H9 (cell line): ENCODE measurements at regions not wholly inside any gene's neighbourhood (a gene's known extent, or its start where the extent isn't known, plus 50 kb on each side); places are given as distances from the start of the nearest gene placed in this dataset.

Experiments used
- DNase-seq: peaks from one replicate; pipeline ENCODE4 v3.0.0-alpha.2; 2017
- H2AFZ ChIP-seq: one replicate; pipeline ENCODE4 v1.6.1; 2013; ENCODE audit warnings: mild to moderate bottlenecking, low read length, control low read depth, moderate library complexity
- H2AK5ac ChIP-seq: 2 replicates; pipeline ENCODE4 v1.6.1; 2013; ENCODE audit warnings: low read length, control low read depth, mixed read lengths; ENCODE audit not compliant: insufficient read length
- H2BK120ac ChIP-seq: one replicate; pipeline ENCODE4 v1.6.1; 2013; ENCODE audit warnings: low read depth, mild to moderate bottlenecking, low read length, control low read depth, inconsistent platforms; ENCODE audit not compliant: poor library complexity, severe bottlenecking
- H2BK12ac ChIP-seq: 2 replicates; pipeline ENCODE4 v1.6.1; 2013; ENCODE audit warnings: low read length, control low read depth, mixed read lengths, low read depth; ENCODE audit not compliant: insufficient read length
- H2BK15ac ChIP-seq: 2 replicates; pipeline ENCODE4 v1.6.1; 2013; ENCODE audit warnings: low read depth, low read length, control low read depth
- H2BK20ac ChIP-seq: one replicate; pipeline ENCODE4 v1.6.1; 2013; ENCODE audit warnings: low read depth, mild to moderate bottlenecking, low read length, control low read depth, inconsistent platforms; ENCODE audit not compliant: poor library complexity, severe bottlenecking
- H2BK5ac ChIP-seq: 2 replicates; pipeline ENCODE4 v1.6.1; 2013; ENCODE audit warnings: low read length, control low read depth, mixed read lengths; ENCODE audit not compliant: insufficient read length
- H3K14ac ChIP-seq: 2 replicates; pipeline ENCODE4 v1.6.1; 2013; ENCODE audit warnings: low read length, control low read depth; ENCODE audit not compliant: insufficient read depth
- H3K18ac ChIP-seq: 2 replicates; pipeline ENCODE4 v1.6.1; 2013; ENCODE audit warnings: low read depth, mild to moderate bottlenecking, mixed read lengths, low read length, control low read depth; ENCODE audit not compliant: insufficient read length
- H3K23ac ChIP-seq: 2 replicates; pipeline ENCODE4 v1.6.1; 2013; ENCODE audit warnings: low read length, control low read depth, mixed read lengths, low read depth; ENCODE audit not compliant: insufficient read length
- H3K23me2 ChIP-seq: 2 replicates; pipeline ENCODE4 v1.6.1; 2013; ENCODE audit warnings: low read depth, mild to moderate bottlenecking, mixed read lengths, low read length, control low read depth; ENCODE audit not compliant: insufficient read length, poor library complexity, severe bottlenecking
- H3K27ac ChIP-seq: 2 replicates; pipeline ENCODE4 v1.5.1; 2013; ENCODE audit warnings: low read length, control low read depth, mixed read lengths, low read depth; ENCODE audit not compliant: insufficient read length
- H3K27me3 ChIP-seq: 2 replicates; pipeline ENCODE4 v1.6.1; 2013; ENCODE audit warnings: low read length, control low read depth, inconsistent platforms; ENCODE audit not compliant: insufficient read depth
- H3K4ac ChIP-seq: 2 replicates; pipeline ENCODE4 v1.6.1; 2013; ENCODE audit warnings: low read depth, mild to moderate bottlenecking, control low read depth, inconsistent platforms, low read length, moderate library complexity
- H3K4me1 ChIP-seq: 2 replicates; pipeline ENCODE4 v1.6.1; 2013; ENCODE audit warnings: low read length, control low read depth, inconsistent platforms; ENCODE audit not compliant: insufficient read depth
- H3K4me2 ChIP-seq: 2 replicates; pipeline ENCODE4 v1.6.1; 2013; ENCODE audit warnings: low read length, control low read depth, mixed read lengths; ENCODE audit not compliant: insufficient read length, insufficient read depth
- H3K56ac ChIP-seq: 2 replicates; pipeline ENCODE4 v1.6.1; 2013; ENCODE audit warnings: low read depth, mild to moderate bottlenecking, mixed read lengths, low read length, control low read depth; ENCODE audit not compliant: insufficient read length
- H3K79me1 ChIP-seq: 2 replicates; pipeline ENCODE4 v1.6.1; 2013; ENCODE audit warnings: low read depth, mild to moderate bottlenecking, moderate library complexity, low read length, control low read depth, inconsistent platforms; ENCODE audit not compliant: insufficient read depth, poor library complexity, severe bottlenecking
- H3K79me2 ChIP-seq: 2 replicates; pipeline ENCODE4 v1.6.1; 2013; ENCODE audit warnings: low read length, control low read depth, inconsistent platforms; ENCODE audit not compliant: insufficient read depth
- H3K9ac ChIP-seq: 2 replicates; pipeline ENCODE4 v1.6.1; 2013; ENCODE audit warnings: low read length, control low read depth, mixed read lengths; ENCODE audit not compliant: insufficient read length; ENCODE audit errors: extremely low read depth
- H3K9me3 ChIP-seq: one replicate; pipeline ENCODE4 v1.6.1; 2013; ENCODE audit warnings: low read depth, low read length, inconsistent platforms; ENCODE audit not compliant: control insufficient read depth
- H3T11ph ChIP-seq: one replicate; pipeline ENCODE4 v1.6.1; 2013; ENCODE audit warnings: mild to moderate bottlenecking, low read length, control low read depth, inconsistent platforms
- H4K20me1 ChIP-seq: one replicate; pipeline ENCODE4 v1.6.1; 2013; ENCODE audit not compliant: control insufficient read depth, insufficient read length, insufficient read depth
- H4K5ac ChIP-seq: 2 replicates; pipeline ENCODE4 v1.6.1; 2013; ENCODE audit warnings: low read depth, mild to moderate bottlenecking, mixed read lengths, low read length, control low read depth; ENCODE audit not compliant: insufficient read length
- H4K8ac ChIP-seq: replicated peaks from 2 replicates; pipeline ENCODE4 v1.6.1; 2013; ENCODE audit warnings: low read length, control low read depth, mixed read lengths, low read depth; ENCODE audit not compliant: insufficient read length
- H4K91ac ChIP-seq: 2 replicates; pipeline ENCODE4 v1.6.1; 2013; ENCODE audit warnings: low read depth, mild to moderate bottlenecking, moderate library complexity, mixed read lengths, low read length, control low read depth; ENCODE audit not compliant: insufficient read length
- H3K27ac Mint-ChIP-seq, 3 experiments: 2 replicates in 2 of 3; 3 replicates in 1 of 3; pipeline ENCODE4 v1.8.0; 2020 to 2021; ENCODE audit warnings: mixed read lengths in 3 of 3, mild to moderate bottlenecking in 1 of 3, moderate library complexity in 1 of 3
- H3K27me3 Mint-ChIP-seq: 2 replicates; pipeline ENCODE4 v1.8.0; 2021; ENCODE audit warnings: low read depth, mild to moderate bottlenecking, moderate library complexity, mixed read lengths
- H3K36me3 Mint-ChIP-seq, 3 experiments: 2 replicates in 2 of 3; 3 replicates in 1 of 3; pipeline ENCODE4 v1.8.0; 2020 to 2021; ENCODE audit warnings: low read depth in 3 of 3, mixed read lengths in 3 of 3; ENCODE audit not compliant: insufficient read depth in 1 of 3
- H3K4me1 Mint-ChIP-seq, 2 experiments: 2 replicates each; pipeline ENCODE4 v1.8.0; 2020; ENCODE audit warnings: mixed read lengths in 2 of 2
- H3K4me3 Mint-ChIP-seq, 2 experiments: 2 replicates in 1 of 2; 3 replicates in 1 of 2; pipeline ENCODE4 v1.8.0; 2020 to 2021; ENCODE audit warnings: mild to moderate bottlenecking in 2 of 2, mixed read lengths in 2 of 2, moderate library complexity in 1 of 2
- H3K9me3 Mint-ChIP-seq, 2 experiments: 2 replicates in 1 of 2; 3 replicates in 1 of 2; pipeline ENCODE4 v1.8.0; 2020; ENCODE audit warnings: mild to moderate bottlenecking in 2 of 2, mixed read lengths in 2 of 2, moderate library complexity in 1 of 2
- CTCF ChIP-seq: fragments of 200-600 bp; sonication (generic); conservative IDR thresholded peaks from 3 replicates; pipeline ENCODE4 v1.8.0; 2021; ENCODE audit warnings: antibody characterized with exemption, mild to moderate bottlenecking
- WGBS: extraction: QIAGEN DNeasy Blood & Tissue Kit; methylation state at CpG from one replicate; pipeline ENCODE4 v1.1.7; 2013; ENCODE audit warnings: missing lambda C conversion rate, low lambda C conversion rate, mixed read lengths; ENCODE audit not compliant: insufficient read length; ENCODE audit errors: extremely low coverage; 5-methylcytosine and 5-hydroxymethylcytosine counted together

DNA sequence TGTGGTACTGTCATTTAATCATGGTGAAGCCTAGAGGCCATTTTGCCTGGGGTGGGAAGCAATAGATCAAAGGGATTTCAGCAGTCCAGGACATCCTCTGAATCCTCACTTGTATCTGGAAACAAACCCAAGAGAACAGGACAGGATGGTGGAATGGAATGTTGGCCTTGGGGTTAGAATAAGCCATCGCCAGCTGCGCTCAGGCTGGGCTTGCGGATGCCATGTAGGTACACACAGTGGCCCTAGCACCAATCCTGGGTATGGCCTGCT, 76.5 kb upstream of the ALDH1A3 start:
- H3K27ac ChIP-seq: no peak overlapping the region
- H2BK5ac ChIP-seq: no peak overlapping the region
- no peak overlapping the region for H4K5ac ChIP-seq
- H3K27me3 ChIP-seq: no peaks in the 10 kb centered on the region
- WGBS: no CpG with 5 or more reads among the region's 3 CpGs
- no peak for TF ChIP-seq CTCF
- peak overlapping the region in 1 of 3 experiments; percentile 27; a peak in 1 of 7 replicates for H3K27ac Mint-ChIP-seq
- no peak overlapping the region for H3K9ac ChIP-seq
- H3K23me2 ChIP-seq: no peaks in the 10 kb centered on the region
- no peaks in the 10 kb centered on the region; the same call in 1 of the 2 replicates for H3K27me3 Mint-ChIP-seq
- peaks cover 0 to 4% (median 0%) of the 10 kb centered on the region in 3 experiments; a peak in 1 of 7 replicates for H3K36me3 Mint-ChIP-seq
- no peak overlapping the region for H3K14ac ChIP-seq
- H4K91ac ChIP-seq: no peak overlapping the region
- no peaks in the 10 kb centered on the region for H3K9me3 ChIP-seq
- no peak overlapping the region for H4K8ac ChIP-seq
- no peak overlapping the region for H2BK12ac ChIP-seq
- no peaks in the 10 kb centered on the region for H3K79me2 ChIP-seq
- H3K4me2 ChIP-seq: no peak overlapping the region
- H3K4me1 Mint-ChIP-seq: peaks cover 7 to 8% of the 10 kb centered on the region in 2 experiments
- no peak for DNase-seq
- H3K18ac ChIP-seq: no peak overlapping the region
- H3T11ph ChIP-seq: no peak overlapping the region
- H3K9me3 Mint-ChIP-seq: peaks cover 6 to 7% of the 10 kb centered on the region in 2 experiments; a peak in 4 of 5 replicates
- no peaks in the 10 kb centered on the region for H3K79me1 ChIP-seq
- no peak overlapping the region for H2BK120ac ChIP-seq
- H2AFZ ChIP-seq: no peak overlapping the region
- no peak overlapping the region for H3K23ac ChIP-seq
- H3K4me3 Mint-ChIP-seq: no peak overlapping the region
- H3K56ac ChIP-seq: no peak overlapping the region
- H4K20me1 ChIP-seq: no peaks in the 10 kb centered on the region
- no peaks in the 10 kb centered on the region for H3K4me1 ChIP-seq
- H2AK5ac ChIP-seq: no peak overlapping the region
- no peak overlapping the region for H2BK20ac ChIP-seq
- H3K4ac ChIP-seq: no peak overlapping the region
- H2BK15ac ChIP-seq: no peak overlapping the region
